ENCODE measurements at regions not wholly inside any gene's neighbourhood (a gene's known extent, or its start where the extent isn't known, plus 50 kb on each side); places are given as distances from the start of the nearest gene placed in this dataset.

DNA sequence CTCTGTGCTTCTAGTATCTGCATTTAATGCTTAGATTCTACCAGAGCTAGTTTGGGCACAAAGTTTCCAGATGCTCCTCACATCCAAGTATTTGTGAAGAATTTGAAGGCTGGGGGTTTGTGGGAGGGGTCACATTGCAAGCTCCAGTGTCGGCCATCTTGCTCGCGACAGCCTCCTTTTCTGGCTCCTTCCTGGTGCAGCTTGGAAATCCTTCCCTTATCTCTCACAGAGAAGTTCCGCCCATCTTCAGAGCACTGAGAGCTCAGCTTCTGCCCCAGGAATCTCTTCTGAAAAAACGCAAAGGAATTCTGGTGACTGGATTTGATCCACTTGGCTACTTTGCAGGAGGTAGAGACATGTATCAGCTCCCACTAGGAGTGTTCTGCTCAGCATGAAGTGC lies 497.5 kb downstream of the TBC1D22A start:
- DNase-seq = peak; percentile 13

DNA sequence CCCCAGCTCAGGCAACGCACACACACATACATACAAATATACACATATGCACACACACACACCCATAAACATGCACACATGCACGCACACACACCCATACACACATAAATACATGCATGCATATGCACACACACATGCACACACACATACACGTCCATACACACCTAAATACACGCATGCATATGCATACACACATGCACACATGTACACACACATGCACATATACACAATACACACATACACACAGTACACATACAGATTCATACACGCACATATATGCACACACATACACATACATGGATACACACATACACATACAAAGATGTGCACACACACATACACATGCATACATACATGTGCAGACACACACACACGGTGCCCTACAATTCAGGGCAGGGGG lies 496.6 kb downstream of the TBC1D22A start:
- DNase-seq = no peak

DNA sequence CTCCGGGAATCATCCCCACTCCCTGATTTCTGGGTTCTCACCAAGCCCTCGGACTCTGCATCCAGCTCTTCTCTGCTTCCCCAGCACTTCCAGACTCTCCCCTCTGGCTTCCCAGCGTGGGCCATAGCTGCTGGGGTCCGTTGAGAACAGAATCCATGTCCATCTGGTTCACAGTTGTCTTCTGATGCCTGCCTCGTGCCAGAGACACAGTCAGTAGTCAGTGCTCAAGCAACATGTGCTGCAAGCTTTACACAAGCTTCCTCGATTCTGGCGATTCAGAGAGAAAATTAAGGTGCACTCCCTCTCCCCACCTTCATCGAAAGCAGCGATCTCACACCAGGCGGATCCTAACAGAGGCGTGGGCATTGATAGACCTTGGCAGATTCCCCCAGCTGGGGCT lies 495.5 kb downstream of the TBC1D22A start:
- no peak for DNase-seq

DNA sequence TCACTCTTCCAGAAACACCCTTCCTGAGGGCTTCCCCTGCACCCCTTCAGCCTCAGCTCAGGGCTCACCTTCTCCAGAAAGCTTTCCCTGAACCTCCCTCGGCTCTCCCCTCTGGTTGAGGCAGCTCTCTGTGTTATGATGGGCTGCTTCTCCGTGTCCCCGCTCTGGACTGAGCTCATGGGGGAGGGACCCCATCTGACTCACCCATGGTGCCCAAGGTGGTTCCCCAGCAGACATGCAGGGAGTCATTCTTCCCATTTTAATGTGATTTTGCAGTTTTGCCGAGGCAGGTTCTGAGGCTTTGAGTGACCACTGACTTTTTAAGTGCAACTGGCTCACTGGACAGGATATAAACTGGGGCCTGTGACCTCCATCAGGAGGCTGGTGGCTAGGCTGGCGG lies 495.1 kb downstream of the TBC1D22A start:
- no peak for DNase-seq

DNA sequence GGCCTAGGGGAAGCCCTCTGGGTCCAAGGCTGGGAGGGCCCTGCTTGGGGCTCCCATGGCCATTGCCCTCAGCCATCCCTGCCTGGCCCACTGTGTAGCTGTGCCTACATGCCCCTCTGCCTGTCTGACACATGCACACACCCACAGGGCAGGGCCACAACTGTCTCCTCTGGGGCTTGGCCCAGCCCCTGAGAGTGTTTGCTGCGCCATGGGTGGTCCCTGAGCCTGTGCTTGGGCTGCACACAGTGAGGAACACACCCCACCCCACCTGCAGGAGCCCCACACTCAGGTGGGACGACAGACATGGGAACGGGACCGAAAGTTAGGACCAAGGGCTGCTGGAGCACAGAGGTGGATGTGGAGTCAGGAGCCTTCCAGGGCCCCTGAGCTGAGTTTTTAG lies 489.5 kb downstream of the TBC1D22A start:
- no peak for DNase-seq

DNA sequence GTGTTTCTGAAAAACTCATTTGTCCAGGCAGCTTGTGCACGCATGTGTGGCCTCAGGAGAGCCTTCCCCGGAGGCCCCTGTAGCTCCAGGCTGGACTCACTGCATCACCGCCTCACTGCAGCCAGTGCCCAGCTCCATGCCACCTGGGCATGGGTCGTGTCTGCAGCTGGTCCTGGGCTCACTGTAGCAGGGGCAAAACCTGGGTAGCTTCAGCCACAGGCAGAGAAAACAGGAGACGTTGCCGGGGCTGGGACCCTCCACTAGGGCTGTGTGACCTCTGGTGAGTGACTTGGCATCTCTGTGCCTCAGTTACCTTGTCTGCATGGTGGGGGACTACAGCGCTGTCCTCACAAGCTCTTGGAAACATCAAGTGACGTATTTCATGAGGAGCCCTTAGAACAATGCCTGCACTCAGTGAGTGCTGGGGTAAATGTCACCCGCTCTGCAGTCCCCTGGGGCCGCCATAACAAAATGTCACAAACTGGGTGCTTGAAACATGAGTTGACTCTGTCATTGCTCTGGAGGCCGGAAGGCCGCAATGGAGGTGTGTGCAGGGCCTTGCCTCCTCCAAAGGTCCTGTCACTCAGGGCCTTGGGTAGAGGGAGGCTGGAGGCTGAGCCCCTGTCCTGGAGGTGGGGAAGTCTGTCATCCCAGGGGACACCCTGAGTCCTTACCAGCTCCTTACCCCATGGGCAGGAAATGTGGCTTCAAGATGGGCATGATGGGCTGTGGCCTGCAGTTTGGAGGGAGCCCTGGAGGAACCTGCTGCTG lies 488.7 kb downstream of the TBC1D22A start:
- DNase-seq = no peak

DNA sequence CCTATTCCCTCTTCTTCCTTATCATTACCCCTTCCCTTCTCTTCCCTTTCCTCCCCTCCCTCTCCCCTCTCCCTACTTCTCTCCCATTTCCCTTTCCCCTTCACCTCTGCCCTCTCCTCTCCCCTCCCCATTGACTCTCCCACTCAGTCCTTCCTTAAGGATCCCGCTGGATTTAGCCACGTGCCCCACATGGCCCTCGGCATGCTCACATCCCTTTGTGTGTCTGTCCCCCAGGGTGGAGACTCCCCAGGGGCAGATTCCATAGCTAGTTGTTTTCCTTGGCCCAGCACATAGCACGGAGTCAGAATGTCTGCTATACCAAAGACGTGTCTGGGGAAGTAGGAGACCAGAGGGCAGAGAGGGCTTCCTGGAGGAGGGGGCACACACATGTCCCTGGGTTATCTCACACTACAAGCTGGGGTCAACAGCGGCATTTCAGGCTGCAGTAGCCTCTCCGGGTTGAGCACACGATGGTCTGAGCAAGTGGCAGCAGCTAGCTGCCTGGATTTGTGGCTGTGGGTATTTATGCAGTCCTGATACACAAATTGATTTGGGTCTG lies 487.0 kb downstream of the TBC1D22A start:
- DNase-seq = no peak

DNA sequence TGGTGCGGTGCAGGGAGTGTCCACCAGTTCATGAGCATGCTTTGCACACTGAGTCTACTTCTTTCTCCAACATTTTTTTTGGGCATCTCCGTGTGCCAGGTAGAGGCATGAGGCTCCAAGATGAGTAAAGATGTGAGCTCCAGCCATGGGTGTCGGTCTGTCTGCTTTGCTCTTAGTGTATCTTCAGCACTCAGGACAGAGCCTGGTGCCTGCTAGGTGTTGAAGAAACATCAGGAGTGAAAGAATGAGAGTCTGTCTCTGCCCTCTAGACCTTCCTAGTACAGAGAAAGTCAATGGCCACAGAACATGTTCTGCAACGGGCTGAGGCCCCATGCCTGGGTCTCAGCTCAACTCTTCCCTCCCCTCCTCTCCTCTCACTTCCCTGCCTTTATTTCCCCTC lies 486.5 kb downstream of the TBC1D22A start:
- DNase-seq = no peak

DNA sequence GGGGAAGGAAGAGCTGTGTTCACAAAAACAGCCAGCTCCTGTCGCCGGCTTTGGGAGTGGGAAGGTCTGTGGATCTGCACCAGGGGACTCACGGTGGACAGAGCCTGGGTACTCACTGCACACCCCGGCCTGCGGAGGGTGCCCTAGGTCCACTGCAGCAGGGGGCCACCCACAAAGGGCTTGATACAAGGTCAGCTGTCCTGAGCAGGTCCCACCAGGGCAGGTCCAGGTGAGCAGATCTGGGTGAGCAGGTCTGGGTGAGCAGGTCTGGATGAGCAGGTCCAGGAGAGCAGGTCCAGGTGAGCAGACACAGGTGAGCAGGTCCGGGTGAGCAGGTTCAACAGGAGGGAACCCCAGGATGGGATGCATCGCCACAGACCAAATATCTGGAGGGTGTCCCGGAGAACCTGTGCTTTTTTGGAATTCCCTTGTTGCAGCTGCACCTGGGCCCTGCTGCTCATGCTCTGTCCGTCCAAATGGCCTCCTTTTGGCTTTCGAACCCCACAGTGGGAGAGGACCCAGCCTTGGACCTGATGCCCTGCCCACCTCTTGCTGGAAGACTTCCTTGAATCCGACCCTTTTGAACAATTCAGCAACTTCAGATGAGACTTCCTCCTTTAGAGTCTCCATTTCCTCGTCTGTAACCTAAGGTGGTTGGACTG lies 485.3 kb downstream of the TBC1D22A start:
- no peak for DNase-seq

DNA sequence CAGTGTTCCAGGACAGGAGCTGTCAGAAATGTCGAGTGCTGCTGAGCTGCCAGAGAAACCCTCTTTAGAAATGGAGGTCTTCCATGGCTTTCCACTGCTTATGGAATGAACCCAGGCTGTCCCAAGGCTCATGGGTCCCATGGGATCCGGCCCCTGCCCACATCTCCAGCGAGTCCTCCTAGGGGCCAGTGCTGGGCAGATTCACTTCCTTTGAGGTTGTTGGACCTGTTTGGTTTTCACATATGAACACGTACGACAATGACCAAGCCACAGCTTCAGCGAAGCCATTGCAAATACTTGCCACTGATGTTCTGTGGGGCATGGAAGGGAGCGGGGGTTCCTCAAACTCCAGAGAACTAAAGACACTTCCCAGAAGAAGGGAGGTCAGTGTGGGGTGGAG lies 483.3 kb downstream of the TBC1D22A start:
- DNase-seq = no peak

DNA sequence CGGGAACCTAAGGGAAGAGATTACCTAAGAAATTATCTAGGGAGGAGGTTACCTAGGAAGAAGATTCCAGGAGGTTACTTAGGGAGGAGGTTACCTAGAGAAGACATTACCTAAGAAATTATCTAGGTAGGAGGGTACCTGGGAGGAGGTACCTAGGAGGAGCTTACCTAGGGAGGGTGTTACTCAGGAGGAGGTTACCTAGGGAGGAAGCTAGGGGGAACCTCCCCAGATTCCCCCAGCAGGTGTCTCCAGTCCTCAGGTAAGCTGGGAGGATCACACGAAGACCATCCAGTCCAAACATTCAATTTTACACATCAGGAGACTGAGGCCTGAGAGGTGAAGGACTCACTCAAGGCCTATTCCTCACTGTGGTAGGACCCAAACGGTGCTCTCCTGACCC lies 482.8 kb downstream of the TBC1D22A start:
- no peak for DNase-seq

DNA sequence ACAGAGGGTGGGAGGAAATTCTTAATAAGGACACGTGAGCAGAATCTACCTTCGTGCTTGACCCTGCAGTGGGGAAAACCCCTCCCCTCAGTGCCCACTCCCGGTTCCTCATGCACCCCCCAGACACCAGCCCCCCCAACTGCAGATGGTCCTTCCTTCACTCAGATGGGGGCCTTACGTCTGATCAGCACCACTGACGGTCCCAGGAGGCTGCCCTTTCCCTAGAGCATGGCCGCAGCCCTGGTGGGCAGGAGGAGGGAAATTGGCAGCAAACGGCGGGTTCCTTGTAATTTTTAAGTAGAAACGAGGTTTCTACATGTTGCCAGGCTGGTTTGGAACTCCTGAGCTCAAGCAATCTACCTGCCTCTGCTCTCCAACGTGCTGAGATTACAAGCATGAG lies 477.7 kb downstream of the TBC1D22A start:
- no peak for DNase-seq

DNA sequence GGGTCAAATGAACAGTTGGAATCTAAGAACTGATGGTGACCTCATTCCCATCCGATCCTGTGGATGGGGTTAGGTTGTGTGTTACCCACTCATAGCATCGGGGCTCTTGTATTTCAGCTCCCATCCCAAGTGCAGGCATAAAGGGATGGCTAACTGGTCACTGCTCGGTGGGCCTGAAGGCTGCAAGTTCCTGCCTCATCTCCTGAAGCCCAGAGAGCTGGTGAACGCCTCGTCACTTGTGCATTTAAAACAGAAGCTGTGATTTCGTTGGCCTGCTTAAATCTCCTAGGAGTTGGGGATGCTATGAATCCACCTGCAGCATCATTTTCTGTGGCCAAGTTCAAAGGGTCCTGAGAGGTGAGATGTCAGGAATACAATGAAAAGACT lies 477.0 kb downstream of the TBC1D22A start:
- DNase-seq = no peak

DNA sequence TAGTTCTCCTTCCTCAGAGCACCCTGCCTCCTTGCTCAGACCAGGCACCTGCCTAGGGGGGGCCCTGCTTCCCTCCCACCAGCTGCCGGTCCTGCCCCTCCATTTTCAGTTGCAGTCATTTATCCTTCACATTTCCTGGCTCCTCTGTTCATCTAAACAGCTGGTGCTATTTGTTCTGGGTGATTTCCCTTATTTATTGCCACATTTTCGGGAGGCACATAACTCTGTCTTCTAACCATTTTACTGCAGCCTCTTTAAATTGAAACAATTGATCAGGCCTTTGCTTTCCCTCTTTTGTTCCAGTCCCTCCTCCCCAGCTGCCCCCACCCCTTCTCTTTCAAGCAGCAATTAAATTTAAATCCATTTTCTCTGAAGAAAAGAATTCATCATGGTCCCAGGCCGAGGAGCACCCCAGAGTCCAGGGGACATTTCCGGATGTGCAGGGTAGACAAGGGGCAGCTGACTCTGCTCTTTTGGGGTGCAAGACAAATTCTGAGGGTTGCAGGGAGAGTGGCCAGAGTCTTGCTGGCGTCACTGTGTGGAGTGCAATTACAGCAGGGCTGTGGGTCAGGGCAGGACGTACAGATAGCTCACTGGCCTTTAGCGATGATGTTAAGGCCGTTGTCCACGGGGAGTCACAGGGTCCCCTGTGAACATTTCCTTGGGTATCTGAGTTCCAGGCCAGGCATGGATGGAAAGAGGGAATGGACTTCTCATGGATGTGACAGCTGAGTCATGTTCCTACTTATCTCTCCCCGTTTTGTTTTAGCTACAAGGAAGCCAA lies 476.4 kb downstream of the TBC1D22A start:
- DNase-seq = no peak

DNA sequence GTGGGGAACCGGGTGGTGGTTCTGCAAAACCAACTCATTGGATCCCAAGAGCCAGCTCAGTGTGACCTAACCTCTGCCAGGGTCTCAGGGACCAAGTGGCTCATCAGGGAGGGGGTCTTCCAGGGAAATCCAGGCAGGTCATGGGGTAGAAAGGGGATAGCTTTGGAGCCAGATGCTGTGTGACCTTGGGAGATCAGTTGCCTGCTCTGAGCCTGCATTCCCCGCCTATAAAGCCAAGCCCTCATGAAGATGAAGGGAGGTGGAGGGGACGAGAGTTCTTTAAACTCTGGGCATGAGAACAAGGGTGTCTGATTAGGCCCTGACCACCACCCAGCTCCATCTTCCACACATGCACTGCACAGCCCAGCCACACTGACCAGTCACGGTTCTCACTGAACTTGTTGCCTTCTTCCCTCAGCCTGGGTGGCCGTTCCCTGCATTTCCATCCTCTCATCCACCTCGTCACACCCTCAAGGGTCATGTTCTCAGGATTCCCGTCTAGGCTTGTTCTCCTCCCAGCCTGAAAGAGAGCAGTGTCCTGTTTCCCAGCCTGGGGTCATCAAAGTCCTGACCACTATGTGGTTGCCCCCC lies 475.5 kb downstream of the TBC1D22A start:
- no peak for DNase-seq

DNA sequence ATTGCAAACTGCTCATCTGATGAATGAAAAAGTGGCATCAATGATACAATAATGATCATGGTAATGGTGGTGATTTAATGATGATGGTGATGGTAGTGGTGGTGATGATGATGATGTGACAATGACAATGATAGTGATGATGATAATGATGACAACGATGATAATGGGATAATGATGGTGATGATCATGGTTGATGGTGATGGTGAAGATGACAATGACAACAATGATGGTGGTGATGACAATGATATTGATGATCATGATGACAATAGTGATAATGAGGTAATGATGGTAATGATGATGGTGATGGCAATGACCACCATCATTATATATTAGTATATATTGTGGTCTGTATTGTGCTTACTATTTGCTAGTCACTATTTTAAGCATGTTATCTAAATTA lies 474.3 kb downstream of the TBC1D22A start:
- DNase-seq = no peak

DNA sequence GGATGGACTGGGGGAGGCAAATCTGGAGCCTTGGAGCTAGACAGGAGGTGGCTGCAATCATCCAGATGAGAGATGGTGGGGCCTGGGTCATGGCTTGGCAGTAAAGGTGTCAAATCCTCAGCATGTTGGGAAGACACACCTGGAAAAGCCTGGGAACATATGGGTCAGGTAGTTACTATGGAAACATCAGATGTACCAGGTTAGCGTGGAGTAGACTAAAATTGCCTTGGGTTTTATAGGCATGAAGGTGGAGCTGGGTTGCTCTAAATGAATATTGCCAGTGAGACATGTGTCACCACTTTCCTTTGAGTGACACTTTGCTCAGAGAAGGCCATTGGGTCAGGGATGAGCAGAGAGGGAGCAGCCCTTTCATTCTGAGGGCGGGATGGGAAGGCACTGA lies 473.7 kb downstream of the TBC1D22A start:
- no peak for DNase-seq

DNA sequence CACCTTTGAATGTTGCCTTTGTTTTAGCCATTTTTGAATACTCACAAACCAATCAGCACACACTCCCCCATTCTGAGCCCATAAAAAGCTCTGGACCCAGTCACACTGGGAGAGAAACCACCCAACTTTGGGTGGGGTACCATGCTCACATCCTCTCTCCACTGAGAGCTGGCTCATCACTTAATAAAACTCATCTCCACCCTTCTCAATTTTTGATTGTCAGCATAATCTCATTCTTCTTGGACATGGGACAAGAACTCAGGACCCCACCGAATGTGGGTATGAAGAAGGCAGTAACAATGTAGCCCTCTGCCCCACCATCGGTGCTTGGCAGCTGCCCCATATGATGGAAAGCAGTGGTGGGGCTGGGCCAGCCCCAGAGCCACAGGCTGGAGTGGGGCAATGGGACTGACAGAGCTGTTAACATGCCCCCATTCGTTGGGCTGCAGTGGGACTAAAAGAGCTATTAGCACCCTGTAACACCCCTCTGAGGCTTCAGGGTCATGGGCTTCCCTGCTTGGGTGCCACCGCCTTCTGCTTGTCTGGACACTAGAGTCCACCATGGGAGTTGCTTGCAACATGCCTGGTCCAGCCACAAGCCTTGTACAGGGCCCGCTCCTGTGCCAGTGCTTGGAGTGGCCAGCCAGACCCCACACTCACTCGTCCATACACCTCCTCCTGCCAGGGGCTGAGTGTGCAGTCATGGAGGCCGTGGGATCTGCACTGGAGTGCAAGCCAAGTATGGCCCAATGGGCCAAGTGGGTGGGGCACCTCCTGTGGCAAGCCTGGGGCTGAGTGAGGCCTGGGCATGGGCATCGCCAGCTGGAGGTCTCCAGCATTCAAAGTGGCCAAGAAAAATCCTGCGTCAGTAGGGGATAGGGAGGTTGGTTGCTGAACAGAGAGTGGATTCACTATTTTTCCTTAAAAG lies 471.1 kb downstream of the TBC1D22A start:
- no peak for DNase-seq

DNA sequence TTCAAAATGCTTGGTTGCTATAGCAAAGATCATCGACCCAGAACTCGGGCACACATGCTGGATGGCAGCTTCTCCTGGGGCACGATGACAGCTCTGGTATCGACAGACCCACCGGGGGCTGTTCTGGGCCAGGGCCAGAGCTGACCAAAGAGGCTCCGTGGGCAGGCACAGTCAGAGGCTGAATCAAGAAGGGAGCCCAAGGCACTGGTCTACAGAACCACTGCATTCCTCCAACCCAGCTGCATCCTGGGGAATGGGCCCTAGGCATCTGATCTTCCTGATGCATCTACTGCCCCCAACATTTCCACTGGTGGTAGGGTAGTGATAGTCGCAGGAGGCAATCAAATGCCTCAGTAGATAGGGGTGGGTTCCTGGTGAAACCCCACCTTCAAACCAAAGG lies 470.3 kb downstream of the TBC1D22A start:
- no peak for DNase-seq

DNA sequence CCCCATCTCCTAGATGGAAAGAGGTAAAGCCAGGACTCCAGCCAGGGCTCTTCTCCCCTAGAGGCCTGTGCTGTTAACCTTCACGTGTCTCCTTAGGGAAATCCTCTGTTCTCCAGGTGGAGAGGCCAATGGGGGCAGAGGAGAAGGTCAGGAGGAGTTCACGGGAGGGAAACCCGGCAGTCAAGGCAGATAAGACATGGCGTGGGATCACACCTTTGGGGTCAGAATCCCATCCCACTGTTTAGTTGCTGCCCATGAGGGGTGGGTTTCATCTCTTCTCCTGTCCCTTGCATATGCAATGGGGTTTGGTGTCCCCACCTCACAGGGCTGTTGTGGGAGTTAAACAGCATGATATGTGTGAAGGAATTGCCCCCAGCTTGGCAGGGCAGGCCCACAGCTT lies 469.7 kb downstream of the TBC1D22A start:
- DNase-seq = no peak

DNA sequence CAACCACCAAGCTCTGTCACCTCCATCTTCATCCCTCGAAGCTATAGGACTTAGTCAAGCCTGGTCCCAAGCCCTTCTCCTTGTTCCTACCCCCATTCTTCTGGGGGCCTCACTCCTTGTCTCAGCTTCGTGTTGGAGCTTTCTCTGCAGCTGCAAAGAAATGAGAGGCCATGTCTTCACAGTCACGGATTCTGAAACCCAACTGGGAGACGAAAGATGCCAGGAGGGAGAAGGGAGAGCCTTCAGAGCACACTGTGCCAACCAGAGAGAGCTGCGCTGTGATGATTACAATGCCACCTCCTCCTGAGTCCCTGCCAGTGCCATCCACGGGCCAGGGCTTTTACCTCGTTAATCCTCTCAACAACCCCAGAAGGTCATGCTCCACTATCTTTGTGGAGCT lies 469.3 kb downstream of the TBC1D22A start:
- DNase-seq = no peak

DNA sequence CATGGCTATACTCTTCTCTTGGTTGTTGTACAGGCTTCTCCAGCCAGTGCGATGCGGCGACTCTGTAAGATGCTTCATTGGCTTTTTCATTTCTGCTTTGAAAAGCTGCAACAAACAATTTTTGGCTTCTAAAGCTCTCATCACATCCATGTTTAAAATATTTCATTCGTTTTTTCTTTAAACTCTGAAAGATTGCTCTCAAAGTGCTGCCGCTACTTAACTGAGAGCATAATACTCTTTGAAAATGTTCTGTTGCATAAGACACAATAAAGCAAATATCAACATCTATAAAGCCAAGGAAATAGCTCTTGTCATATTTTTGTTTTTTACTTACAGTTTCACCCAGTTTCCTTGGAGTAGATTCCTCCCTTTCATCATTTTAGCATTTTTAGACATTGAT lies 468.3 kb downstream of the TBC1D22A start:
- no peak for DNase-seq
